Stomach (tissue), 4 donors: ENCODE measurements at regions not wholly inside any gene's neighbourhood (a gene's known extent, or its start where the extent isn't known, plus 50 kb on each side); places are given as distances from the start of the nearest gene placed in this dataset.

ENCODE experiments used
- POLR2A ChIP-seq, 4 donors: fragments of 450-650 bp; IDR thresholded peaks; one replicate each; pipeline ENCODE4 v1.6.1; 2016; ENCODE audit warnings: antibody characterized with exemption in 4 of 4, control low read depth in 2 of 4, mild to moderate bottlenecking in 1 of 4, moderate library complexity in 1 of 4
- POLR2AphosphoS5 ChIP-seq, 3 donors: sonication (generic); formaldehyde crosslinking; IDR thresholded peaks; one replicate each; pipeline ENCODE4 v1.6.1; 2016; ENCODE audit warnings: antibody characterized with exemption in 3 of 3
- TF ChIP-seq, protein P1 (sequence below), 7 experiments: fragments of 450-650 bp in 4 of 7; fragments of 200-600 bp in 3 of 7; sonication (generic) in 3 of 7; IDR thresholded peaks; one replicate each; pipeline ENCODE4 v1.5.1; 2016 to 2019; ENCODE audit warnings: antibody characterized with exemption in 7 of 7, control low read depth in 2 of 7, mild to moderate bottlenecking in 1 of 7

DNA sequence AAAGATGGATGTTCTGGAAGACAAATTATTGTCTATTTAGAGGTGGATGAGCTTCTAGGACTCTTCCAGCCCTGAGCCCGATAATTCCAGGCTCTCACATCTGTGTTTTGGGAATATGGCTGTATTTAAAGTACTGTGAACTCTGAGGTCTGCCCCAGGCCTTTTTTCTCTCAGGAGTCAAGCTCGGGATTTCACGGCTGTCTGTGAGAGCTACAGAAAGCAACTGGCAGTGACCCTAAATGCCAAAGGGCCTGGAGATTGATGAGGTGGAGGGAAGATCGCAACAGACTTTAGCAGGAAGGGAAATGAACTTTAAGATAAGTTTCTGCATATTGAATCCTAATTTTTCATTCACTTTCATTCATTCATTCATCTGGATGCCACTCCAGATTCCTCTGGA is 51.0 kb upstream of the COL13A1 start:
- TF ChIP-seq POLR2A (IDR thresholded peaks at IDR 0.05): no peak
- TF ChIP-seq, protein P1, sequence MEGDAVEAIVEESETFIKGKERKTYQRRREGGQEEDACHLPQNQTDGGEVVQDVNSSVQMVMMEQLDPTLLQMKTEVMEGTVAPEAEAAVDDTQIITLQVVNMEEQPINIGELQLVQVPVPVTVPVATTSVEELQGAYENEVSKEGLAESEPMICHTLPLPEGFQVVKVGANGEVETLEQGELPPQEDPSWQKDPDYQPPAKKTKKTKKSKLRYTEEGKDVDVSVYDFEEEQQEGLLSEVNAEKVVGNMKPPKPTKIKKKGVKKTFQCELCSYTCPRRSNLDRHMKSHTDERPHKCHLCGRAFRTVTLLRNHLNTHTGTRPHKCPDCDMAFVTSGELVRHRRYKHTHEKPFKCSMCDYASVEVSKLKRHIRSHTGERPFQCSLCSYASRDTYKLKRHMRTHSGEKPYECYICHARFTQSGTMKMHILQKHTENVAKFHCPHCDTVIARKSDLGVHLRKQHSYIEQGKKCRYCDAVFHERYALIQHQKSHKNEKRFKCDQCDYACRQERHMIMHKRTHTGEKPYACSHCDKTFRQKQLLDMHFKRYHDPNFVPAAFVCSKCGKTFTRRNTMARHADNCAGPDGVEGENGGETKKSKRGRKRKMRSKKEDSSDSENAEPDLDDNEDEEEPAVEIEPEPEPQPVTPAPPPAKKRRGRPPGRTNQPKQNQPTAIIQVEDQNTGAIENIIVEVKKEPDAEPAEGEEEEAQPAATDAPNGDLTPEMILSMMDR (IDR thresholded peaks at IDR 0.05): no peak
- TF ChIP-seq POLR2AphosphoS5 (IDR thresholded peaks at IDR 0.05): no peak
